WTC11 (cell line): ENCODE measurements at regions not wholly inside any gene's neighbourhood (a gene's known extent, or its start where the extent isn't known, plus 50 kb on each side); places are given as distances from the start of the nearest gene placed in this dataset.

Experiments
- ATAC-seq: fragments of 200-7000 bp; cut with Tn5 transposase; 2 replicates; pipeline ENCODE4 v1.10.0; 2021; ENCODE audit warnings: mild to moderate bottlenecking, moderate library complexity
- CTCF ChIA-PET: fragments of 300-600 bp; sonication (Branson Sonifier 250); formaldehyde crosslinking; loops from one replicate; lab custom pipeline; 2021; ENCODE audit warnings: antibody characterized with exemption; lab: Charles Lee
- POLR2A ChIA-PET: fragments of 350-600 bp; sonication (Branson Sonifier 250); formaldehyde crosslinking; loops from one replicate; lab custom pipeline; 2021; ENCODE audit warnings: antibody characterized with exemption; lab: Charles Lee
- DNase-seq: peaks from one replicate; pipeline ENCODE4 v3.0.0; 2021; ENCODE audit warnings: low spot score
- H3K27ac Mint-ChIP-seq: 2 replicates; pipeline ENCODE4 v1.8.0; 2021; ENCODE audit warnings: mixed read lengths
- H3K27me3 Mint-ChIP-seq: 2 replicates; pipeline ENCODE4 v1.8.0; 2021; ENCODE audit warnings: low read depth, mild to moderate bottlenecking, moderate library complexity, mixed read lengths
- H3K36me3 Mint-ChIP-seq: 2 replicates; pipeline ENCODE4 v1.8.0; 2021; ENCODE audit warnings: mixed read lengths
- H3K4me1 Mint-ChIP-seq: 2 replicates; pipeline ENCODE4 v1.8.0; 2022; ENCODE audit warnings: mixed read lengths
- H3K4me3 Mint-ChIP-seq: 2 replicates; pipeline ENCODE4 v1.8.0; 2021; ENCODE audit warnings: mild to moderate bottlenecking, moderate library complexity, mixed read lengths
- H3K9me3 Mint-ChIP-seq: 2 replicates; pipeline ENCODE4 v1.8.0; 2021; ENCODE audit warnings: mixed read lengths
- CBFB ChIP-seq: sonication (generic); formaldehyde crosslinking; IDR thresholded peaks from 2 replicates; pipeline ENCODE4 v1.8.1; 2022; ENCODE audit warnings: mild to moderate bottlenecking, low read depth, missing genetic modification reagents
- CREB1 ChIP-seq: sonication (generic); formaldehyde crosslinking; IDR thresholded peaks from 2 replicates; pipeline ENCODE4 v1.8.0; 2023; ENCODE audit warnings: mild to moderate bottlenecking, missing genetic modification reagents
- FOXP1 ChIP-seq: sonication (generic); formaldehyde crosslinking; IDR thresholded peaks from 2 replicates; pipeline ENCODE4 v1.8.0; 2022; ENCODE audit warnings: missing genetic modification reagents, mild to moderate bottlenecking, moderate library complexity, borderline replicate concordance
- FOXP4 ChIP-seq: sonication (generic); formaldehyde crosslinking; IDR thresholded peaks from 2 replicates; pipeline ENCODE4 v1.8.0; 2022; ENCODE audit warnings: mild to moderate bottlenecking, missing genetic modification reagents
- GABPB1 ChIP-seq: sonication (generic); formaldehyde crosslinking; IDR thresholded peaks from 2 replicates; pipeline ENCODE4 v1.8.1; 2023; ENCODE audit warnings: mild to moderate bottlenecking, missing genetic modification reagents
- GTF2I ChIP-seq: fragments of 250-450 bp; sonication (Bioruptor Pico); conservative IDR thresholded peaks from 2 replicates; pipeline ENCODE4 v1.4.0; 2021; ENCODE audit warnings: mild to moderate bottlenecking
- HMGA2 ChIP-seq: fragments of 250-450 bp; sonication (Bioruptor Pico); IDR thresholded peaks from 2 replicates; pipeline ENCODE4 v1.4.0; 2021; ENCODE audit warnings: mild to moderate bottlenecking, moderate library complexity
- JAZF1 ChIP-seq: fragments of 250-450 bp; sonication (Bioruptor Pico); IDR thresholded peaks from 2 replicates; pipeline ENCODE4 v1.9.0; 2021; ENCODE audit warnings: moderate library complexity, mild to moderate bottlenecking, inconsistent platforms
- JUN ChIP-seq: sonication (generic); formaldehyde crosslinking; IDR thresholded peaks from 2 replicates; pipeline ENCODE4 v1.8.0; 2023; ENCODE audit warnings: mild to moderate bottlenecking, missing genetic modification reagents
- MYBL2 ChIP-seq: sonication (generic); formaldehyde crosslinking; IDR thresholded peaks from 2 replicates; pipeline ENCODE4 v1.8.1; 2023; ENCODE audit warnings: mild to moderate bottlenecking, moderate library complexity, missing genetic modification reagents
- NFE2L1 ChIP-seq: sonication (generic); formaldehyde crosslinking; IDR thresholded peaks from 2 replicates; pipeline ENCODE4 v1.8.1; 2023; ENCODE audit warnings: missing genetic modification reagents
- OVOL2 ChIP-seq: fragments of 250-450 bp; sonication (Bioruptor Pico); IDR thresholded peaks from 2 replicates; pipeline ENCODE4 v1.9.0; 2021; ENCODE audit warnings: mild to moderate bottlenecking, borderline replicate concordance
- SMAD3 ChIP-seq: sonication (generic); formaldehyde crosslinking; IDR thresholded peaks from 2 replicates; pipeline ENCODE4 v1.8.0; 2022; ENCODE audit warnings: missing genetic modification reagents, mild to moderate bottlenecking, borderline replicate concordance
- SP1 ChIP-seq: sonication (generic); formaldehyde crosslinking; conservative IDR thresholded peaks from 2 replicates; pipeline ENCODE4 v1.8.1; 2022; ENCODE audit warnings: missing genetic modification reagents
- TP53 ChIP-seq: sonication (generic); formaldehyde crosslinking; IDR thresholded peaks from 2 replicates; pipeline ENCODE4 v1.8.1; 2023; ENCODE audit warnings: mild to moderate bottlenecking, missing genetic modification reagents
- USF2 ChIP-seq: sonication (generic); formaldehyde crosslinking; IDR thresholded peaks from 2 replicates; pipeline ENCODE4 v1.8.1; 2023; ENCODE audit warnings: mild to moderate bottlenecking, missing genetic modification reagents, moderate library complexity
- ZMAT4 ChIP-seq: fragments of 250-450 bp; sonication (Bioruptor Pico); IDR thresholded peaks from 2 replicates; pipeline ENCODE4 v1.9.0; 2021; ENCODE audit warnings: mild to moderate bottlenecking
- ZNF121 ChIP-seq: sonication (generic); formaldehyde crosslinking; IDR thresholded peaks from 2 replicates; pipeline ENCODE4 v1.8.0; 2023; ENCODE audit warnings: missing genetic modification reagents
- ZNF138 ChIP-seq: sonication (generic); formaldehyde crosslinking; conservative IDR thresholded peaks from 2 replicates; pipeline ENCODE4 v1.8.1; 2022; ENCODE audit warnings: mild to moderate bottlenecking, moderate library complexity, missing genetic modification reagents
- ZNF396 ChIP-seq: fragments of 250-450 bp; sonication (Bioruptor Pico); IDR thresholded peaks from 2 replicates; pipeline ENCODE4 v1.8.0; 2021; ENCODE audit warnings: mild to moderate bottlenecking, moderate library complexity, borderline replicate concordance
- TF ChIP-seq, protein P1 (sequence below): sonication (generic); formaldehyde crosslinking; IDR thresholded peaks from 2 replicates; pipeline ENCODE4 v1.8.0; 2022; ENCODE audit warnings: missing genetic modification reagents
- TF ChIP-seq, protein P2 (sequence below): fragments of 200-600 bp; IDR thresholded peaks from 2 replicates; pipeline ENCODE4 v1.8.0; 2022; ENCODE audit warnings: antibody characterized with exemption
- TF ChIP-seq, protein P3 (sequence below): fragments of 250-450 bp; sonication (Bioruptor Pico); conservative IDR thresholded peaks from 2 replicates; pipeline ENCODE4 v1.9.0; 2021; ENCODE audit warnings: mild to moderate bottlenecking

GRCh38 chr7:152564656-152565250 lies 111.2 kb downstream of the XRCC2 start:
- CTCF ChIA-PET, result no interaction called here
- POLR2A ChIA-PET, result no interaction called here
- Mint-ChIP-seq H3K4me1 (peaks cover 23% of the 10 kb centered on the region), H3K27ac (no peak overlapping the region)
- no peak for TF ChIP-seq CREB1 (CRISPR knock-in tag)
- TF ChIP-seq ZNF396 (CRISPR knock-in tag), result no peak
- no peak for TF ChIP-seq GTF2I (CRISPR knock-in tag)
- TF ChIP-seq, protein P1, sequence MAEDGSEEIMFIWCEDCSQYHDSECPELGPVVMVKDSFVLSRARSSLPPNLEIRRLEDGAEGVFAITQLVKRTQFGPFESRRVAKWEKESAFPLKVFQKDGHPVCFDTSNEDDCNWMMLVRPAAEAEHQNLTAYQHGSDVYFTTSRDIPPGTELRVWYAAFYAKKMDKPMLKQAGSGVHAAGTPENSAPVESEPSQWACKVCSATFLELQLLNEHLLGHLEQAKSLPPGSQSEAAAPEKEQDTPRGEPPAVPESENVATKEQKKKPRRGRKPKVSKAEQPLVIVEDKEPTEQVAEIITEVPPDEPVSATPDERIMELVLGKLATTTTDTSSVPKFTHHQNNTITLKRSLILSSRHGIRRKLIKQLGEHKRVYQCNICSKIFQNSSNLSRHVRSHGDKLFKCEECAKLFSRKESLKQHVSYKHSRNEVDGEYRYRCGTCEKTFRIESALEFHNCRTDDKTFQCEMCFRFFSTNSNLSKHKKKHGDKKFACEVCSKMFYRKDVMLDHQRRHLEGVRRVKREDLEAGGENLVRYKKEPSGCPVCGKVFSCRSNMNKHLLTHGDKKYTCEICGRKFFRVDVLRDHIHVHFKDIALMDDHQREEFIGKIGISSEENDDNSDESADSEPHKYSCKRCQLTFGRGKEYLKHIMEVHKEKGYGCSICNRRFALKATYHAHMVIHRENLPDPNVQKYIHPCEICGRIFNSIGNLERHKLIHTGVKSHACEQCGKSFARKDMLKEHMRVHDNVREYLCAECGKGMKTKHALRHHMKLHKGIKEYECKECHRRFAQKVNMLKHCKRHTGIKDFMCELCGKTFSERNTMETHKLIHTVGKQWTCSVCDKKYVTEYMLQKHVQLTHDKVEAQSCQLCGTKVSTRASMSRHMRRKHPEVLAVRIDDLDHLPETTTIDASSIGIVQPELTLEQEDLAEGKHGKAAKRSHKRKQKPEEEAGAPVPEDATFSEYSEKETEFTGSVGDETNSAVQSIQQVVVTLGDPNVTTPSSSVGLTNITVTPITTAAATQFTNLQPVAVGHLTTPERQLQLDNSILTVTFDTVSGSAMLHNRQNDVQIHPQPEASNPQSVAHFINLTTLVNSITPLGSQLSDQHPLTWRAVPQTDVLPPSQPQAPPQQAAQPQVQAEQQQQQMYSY, result no peak
- no peak for TF ChIP-seq SMAD3 (CRISPR knock-in tag)
- no peak for TF ChIP-seq GABPB1 (CRISPR knock-in tag)
- no peak for TF ChIP-seq TP53
- TF ChIP-seq, protein P2, sequence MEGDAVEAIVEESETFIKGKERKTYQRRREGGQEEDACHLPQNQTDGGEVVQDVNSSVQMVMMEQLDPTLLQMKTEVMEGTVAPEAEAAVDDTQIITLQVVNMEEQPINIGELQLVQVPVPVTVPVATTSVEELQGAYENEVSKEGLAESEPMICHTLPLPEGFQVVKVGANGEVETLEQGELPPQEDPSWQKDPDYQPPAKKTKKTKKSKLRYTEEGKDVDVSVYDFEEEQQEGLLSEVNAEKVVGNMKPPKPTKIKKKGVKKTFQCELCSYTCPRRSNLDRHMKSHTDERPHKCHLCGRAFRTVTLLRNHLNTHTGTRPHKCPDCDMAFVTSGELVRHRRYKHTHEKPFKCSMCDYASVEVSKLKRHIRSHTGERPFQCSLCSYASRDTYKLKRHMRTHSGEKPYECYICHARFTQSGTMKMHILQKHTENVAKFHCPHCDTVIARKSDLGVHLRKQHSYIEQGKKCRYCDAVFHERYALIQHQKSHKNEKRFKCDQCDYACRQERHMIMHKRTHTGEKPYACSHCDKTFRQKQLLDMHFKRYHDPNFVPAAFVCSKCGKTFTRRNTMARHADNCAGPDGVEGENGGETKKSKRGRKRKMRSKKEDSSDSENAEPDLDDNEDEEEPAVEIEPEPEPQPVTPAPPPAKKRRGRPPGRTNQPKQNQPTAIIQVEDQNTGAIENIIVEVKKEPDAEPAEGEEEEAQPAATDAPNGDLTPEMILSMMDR, result no peak
- no peak for TF ChIP-seq JUN (CRISPR knock-in tag)
- no peak for TF ChIP-seq HMGA2
- TF ChIP-seq ZNF138 (CRISPR knock-in tag), result no peak
- no peak for TF ChIP-seq OVOL2 (CRISPR knock-in tag)
- TF ChIP-seq USF2 (CRISPR knock-in tag), result no peak
- TF ChIP-seq, all 79 proteins: peak for 0
- Mint-ChIP-seq H3K27me3 (no peaks in the 10 kb centered on the region), H3K4me3 (no peak overlapping the region), H3K9me3 (no peaks in the 10 kb centered on the region), H3K36me3 (no peaks in the 10 kb centered on the region)
- DNase-seq, result no peak
- no peak for ATAC-seq

DNA sequence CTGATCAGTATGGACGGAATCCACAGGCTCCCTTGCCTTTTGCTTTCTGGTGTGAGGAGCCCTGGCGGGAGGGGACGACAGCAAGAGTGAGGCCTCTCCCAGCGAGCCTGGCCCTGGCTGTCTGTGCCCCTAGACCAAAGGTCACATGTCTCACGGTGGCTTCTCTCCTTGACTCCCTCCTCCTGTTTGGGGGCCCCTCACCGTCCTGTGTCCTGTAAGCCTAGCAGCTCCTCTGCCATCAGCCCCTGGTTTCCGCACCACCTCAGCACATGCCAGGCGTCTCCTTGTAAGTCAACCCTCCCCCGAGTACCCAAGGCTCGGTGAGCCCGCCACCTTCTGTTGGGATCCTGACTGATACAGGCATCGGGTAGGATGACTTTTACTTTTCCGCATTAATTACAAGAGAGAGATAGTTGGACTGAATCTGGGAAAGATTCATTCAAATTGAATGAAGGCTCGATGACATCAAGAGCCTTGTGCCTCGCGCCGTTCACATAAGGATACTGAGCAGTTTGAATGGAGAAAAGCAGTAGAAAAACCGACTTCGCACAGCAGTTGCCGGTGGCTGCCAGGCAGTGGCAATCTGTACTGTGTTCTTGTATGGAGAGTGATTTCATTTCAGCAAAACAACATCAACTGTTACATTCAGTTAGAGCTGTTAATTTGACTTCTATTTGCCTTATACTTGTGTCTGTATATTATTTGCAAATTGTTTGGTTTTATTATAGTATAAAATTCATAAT lies 119.8 kb downstream of the XRCC2 start:
- peaks cover 19% of the 10 kb centered on the region for H3K4me1 Mint-ChIP-seq
- DNase-seq, result peak; percentile 20
- H3K27ac Mint-ChIP-seq, result peak overlapping the region; percentile 43
- no peaks in the 10 kb centered on the region for H3K27me3 Mint-ChIP-seq
- H3K9me3 Mint-ChIP-seq, result no peaks in the 10 kb centered on the region
- no peak overlapping the region for H3K4me3 Mint-ChIP-seq
- POLR2A ChIA-PET, result no interaction called here
- ATAC-seq, result peak; percentile 72
- CTCF ChIA-PET, result interaction anchor here (0.6 to 1.4 kb wide), 3 partner anchors 15 to 23 kb away, joined by 3 to 4 read pairs (median 4); no protein-coding TSS in a partner anchor
- no peaks in the 10 kb centered on the region for H3K36me3 Mint-ChIP-seq
- TF ChIP-seq ZNF121, result no peak
- no peak for TF ChIP-seq FOXP1 (CRISPR knock-in tag)
- no peak for TF ChIP-seq ZMAT4 (CRISPR knock-in tag)
- TF ChIP-seq SP1 (CRISPR knock-in tag), result no peak
- no peak for TF ChIP-seq MYBL2 (CRISPR knock-in tag)
- TF ChIP-seq JAZF1, result no peak
- TF ChIP-seq NFE2L1 (CRISPR knock-in tag), result no peak
- TF ChIP-seq, protein P3, sequence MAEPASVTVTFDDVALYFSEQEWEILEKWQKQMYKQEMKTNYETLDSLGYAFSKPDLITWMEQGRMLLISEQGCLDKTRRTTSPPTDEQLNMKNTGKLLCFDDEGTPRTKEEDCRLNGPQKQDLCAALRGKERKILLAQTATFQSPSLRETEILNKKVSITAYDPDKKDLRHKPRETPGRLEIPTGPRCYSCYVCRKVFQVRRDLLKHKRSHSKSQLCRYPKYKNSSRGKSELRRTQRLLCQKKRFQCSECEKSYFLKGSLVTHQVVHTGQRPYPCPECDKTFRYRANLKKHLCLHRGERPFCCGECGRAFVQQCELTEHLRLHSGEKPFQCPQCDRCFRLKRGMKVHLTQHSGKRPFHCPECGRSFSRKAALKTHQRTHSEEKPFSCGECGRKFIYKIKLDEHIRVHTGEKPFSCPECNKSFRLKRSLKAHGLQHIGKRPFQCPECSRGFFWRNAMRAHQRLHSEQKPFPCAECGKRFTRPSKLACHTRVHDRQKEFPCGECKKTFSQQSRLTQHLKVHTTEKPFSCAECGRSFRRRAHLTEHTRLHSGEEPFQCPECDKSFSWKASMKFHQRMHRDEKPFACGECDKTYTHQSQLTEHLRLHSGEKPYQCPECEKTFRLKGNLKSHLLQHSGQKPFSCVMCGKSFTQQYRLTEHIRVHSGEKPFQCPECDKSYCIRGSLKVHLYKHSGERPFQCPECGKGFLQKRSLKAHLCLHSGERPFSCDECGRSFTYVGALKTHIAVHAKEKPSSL (CRISPR knock-in tag), result no peak
- TF ChIP-seq FOXP4 (CRISPR knock-in tag), result no peak
- TF ChIP-seq CBFB (CRISPR knock-in tag), result no peak
